ENCODE measurements at regions not wholly inside any gene's neighbourhood (a gene's known extent, or its start where the extent isn't known, plus 50 kb on each side); places are given as distances from the start of the nearest gene placed in this dataset.

DNA sequence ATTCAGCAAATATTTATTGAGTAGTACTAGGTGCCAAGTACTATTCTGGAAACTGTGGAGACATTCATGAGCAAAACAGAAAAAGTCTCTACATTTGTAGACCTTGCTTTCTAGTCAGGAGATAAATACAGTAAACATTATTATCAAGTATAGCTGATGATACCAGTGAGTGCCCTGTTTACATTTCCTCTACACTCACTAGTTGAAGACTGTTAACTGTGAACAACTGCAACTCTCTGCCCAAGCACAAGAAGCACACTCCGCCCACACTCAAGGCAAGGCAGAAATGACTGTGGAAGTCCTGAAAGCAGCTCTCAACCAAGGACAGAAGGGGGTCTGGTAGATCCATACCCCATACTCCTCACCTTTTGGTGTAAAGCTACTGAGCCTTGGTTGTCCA, 837.0 kb downstream of the DIAPH3 start:
- no peak for DNase-seq (ENCODE audit: low read depth in 1 of 2, low spot score in 1 of 2)
- no peaks in the 10 kb centered on the region for H3K9me3 ChIP-seq (ENCODE audit: low read depth)
- no peaks in the 10 kb centered on the region for H3K4me1 ChIP-seq (ENCODE audit: low read depth)
- no peaks in the 10 kb centered on the region for H3K36me3 ChIP-seq
- H3K4me3 ChIP-seq, result no peak overlapping the region
- no peak overlapping the region for H3K27ac ChIP-seq
- TF ChIP-seq, protein P1, sequence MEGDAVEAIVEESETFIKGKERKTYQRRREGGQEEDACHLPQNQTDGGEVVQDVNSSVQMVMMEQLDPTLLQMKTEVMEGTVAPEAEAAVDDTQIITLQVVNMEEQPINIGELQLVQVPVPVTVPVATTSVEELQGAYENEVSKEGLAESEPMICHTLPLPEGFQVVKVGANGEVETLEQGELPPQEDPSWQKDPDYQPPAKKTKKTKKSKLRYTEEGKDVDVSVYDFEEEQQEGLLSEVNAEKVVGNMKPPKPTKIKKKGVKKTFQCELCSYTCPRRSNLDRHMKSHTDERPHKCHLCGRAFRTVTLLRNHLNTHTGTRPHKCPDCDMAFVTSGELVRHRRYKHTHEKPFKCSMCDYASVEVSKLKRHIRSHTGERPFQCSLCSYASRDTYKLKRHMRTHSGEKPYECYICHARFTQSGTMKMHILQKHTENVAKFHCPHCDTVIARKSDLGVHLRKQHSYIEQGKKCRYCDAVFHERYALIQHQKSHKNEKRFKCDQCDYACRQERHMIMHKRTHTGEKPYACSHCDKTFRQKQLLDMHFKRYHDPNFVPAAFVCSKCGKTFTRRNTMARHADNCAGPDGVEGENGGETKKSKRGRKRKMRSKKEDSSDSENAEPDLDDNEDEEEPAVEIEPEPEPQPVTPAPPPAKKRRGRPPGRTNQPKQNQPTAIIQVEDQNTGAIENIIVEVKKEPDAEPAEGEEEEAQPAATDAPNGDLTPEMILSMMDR (IDR thresholded peaks at IDR 0.05; ENCODE audit: low read depth, low read length), result no peak
- H3K27me3 ChIP-seq, result no peaks in the 10 kb centered on the region

DNA sequence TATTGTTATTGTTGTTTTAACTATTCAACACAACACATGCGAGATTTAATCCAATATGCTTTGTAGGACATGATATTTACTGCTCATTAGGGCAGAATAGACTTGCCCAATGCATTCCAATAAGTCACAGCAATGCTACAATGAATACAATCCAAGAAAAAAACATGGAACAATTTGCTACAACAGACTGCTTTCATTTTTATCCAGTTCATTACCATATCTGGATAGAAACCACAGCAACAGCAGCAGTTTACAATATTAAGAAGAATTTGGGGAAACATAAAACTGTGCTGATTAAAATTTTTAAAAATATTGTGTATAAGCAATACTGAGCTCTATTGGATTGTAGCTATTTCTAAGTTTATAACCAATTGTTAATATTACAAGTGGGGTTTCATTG, 833.0 kb downstream of the DIAPH3 start:
- Histone ChIP-seq H3K36me3 (no peaks in the 10 kb centered on the region), H3K27me3 (no peaks in the 10 kb centered on the region), H3K27ac (no peak overlapping the region), H3K9me3 (ENCODE audit: low read depth) (no peaks in the 10 kb centered on the region), H3K4me3 (no peak overlapping the region), H3K4me1 (ENCODE audit: low read depth) (no peaks in the 10 kb centered on the region)
- DNase-seq (ENCODE audit: low read depth in 1 of 2, low spot score in 1 of 2), result no peak
- TF ChIP-seq, protein P1 (IDR thresholded peaks at IDR 0.05; ENCODE audit: low read depth, low read length), result no peak

DNA sequence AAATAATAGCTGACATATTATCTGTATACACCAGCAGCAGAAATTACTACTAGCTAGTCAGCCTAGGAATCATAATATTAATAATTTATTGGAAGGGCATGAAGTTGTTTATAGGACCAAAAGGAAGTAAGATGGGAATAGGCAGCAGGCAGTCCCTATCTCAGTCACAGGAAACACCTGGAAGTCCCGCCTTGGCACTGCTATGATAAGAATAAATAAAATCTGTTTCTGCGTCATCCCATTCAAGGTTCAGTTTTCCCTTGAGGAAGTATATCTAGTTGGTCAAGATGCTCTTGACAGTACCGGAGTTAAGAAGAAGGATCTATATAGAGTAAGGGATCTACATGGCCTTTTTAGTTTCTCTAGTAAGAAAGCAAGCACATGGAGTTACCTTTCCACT, 830.8 kb downstream of the DIAPH3 start:
- no peaks in the 10 kb centered on the region for H3K36me3 ChIP-seq
- no peak for DNase-seq (ENCODE audit: low read depth in 1 of 2, low spot score in 1 of 2)

DNA sequence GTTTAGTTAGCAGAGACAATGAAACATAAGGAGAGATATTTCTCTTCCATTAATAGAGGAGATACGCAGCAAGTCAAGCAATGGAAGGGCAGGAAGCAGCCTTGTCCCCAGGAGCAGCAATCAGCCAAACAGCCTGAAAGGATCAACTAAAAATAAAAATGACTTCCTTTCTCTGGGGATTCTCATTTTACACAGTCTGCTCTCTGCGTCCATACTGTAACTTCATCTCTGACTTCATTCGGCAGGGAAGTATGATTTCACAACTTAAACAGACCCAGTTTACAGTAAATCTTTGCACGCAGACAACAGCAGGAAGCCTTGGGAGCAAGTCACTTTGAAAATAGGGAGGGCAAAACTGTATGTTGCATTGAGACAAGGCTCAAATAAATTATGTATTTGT, 826.7 kb downstream of the DIAPH3 start:
- TF ChIP-seq, protein P1 (IDR thresholded peaks at IDR 0.05; ENCODE audit: low read depth, low read length), result no peak
- peaks cover 5% of the 10 kb centered on the region for H3K4me1 ChIP-seq (ENCODE audit: low read depth)
- peak overlapping the region; percentile 18 for H3K27ac ChIP-seq
- no peaks in the 10 kb centered on the region for H3K9me3 ChIP-seq (ENCODE audit: low read depth)
- peak in 1 of 2 donors; percentile 63 for DNase-seq (ENCODE audit: low read depth in 1 of 2, low spot score in 1 of 2)
- no peaks in the 10 kb centered on the region for H3K27me3 ChIP-seq
- H3K4me3 ChIP-seq, result no peak overlapping the region
- no peaks in the 10 kb centered on the region for H3K36me3 ChIP-seq

More for the DNA sequence above, 830.8 kb downstream of the DIAPH3 start:
- no peaks in the 10 kb centered on the region for H3K27me3 ChIP-seq
- H3K4me3 ChIP-seq, result no peak overlapping the region
- TF ChIP-seq, protein P1 (IDR thresholded peaks at IDR 0.05; ENCODE audit: low read depth, low read length), result no peak
- no peaks in the 10 kb centered on the region for H3K9me3 ChIP-seq (ENCODE audit: low read depth)
- no peaks in the 10 kb centered on the region for H3K4me1 ChIP-seq (ENCODE audit: low read depth)
- no peak overlapping the region for H3K27ac ChIP-seq

DNA sequence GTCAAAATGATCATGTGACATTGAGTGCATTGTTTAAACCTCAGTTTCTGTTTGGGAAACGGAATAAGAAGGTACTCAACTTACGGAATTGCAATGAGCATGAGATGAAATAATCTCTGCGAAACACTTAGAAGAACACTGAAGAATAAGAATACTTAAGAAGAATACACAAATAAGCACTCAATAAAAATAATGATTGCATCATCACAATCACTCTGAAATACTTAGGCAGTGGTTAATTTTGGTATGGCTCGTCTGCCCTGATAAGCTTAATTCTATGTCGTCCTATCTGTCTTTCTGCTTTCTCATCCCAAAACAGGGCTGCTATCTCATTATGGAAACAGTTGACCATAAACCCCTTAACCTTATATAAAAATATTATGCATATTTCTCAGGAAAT, 823.6 kb downstream of the DIAPH3 start:
- H3K36me3 ChIP-seq, result no peaks in the 10 kb centered on the region
- no peaks in the 10 kb centered on the region for H3K9me3 ChIP-seq (ENCODE audit: low read depth)
- H3K4me1 ChIP-seq (ENCODE audit: low read depth), result peaks cover 15% of the 10 kb centered on the region
- TF ChIP-seq, protein P1 (IDR thresholded peaks at IDR 0.05; ENCODE audit: low read depth, low read length), result no peak
- no peak overlapping the region for H3K27ac ChIP-seq
- H3K27me3 ChIP-seq, result no peaks in the 10 kb centered on the region
- no peak for DNase-seq (ENCODE audit: low read depth in 1 of 2, low spot score in 1 of 2)
- H3K4me3 ChIP-seq, result no peak overlapping the region

DNA sequence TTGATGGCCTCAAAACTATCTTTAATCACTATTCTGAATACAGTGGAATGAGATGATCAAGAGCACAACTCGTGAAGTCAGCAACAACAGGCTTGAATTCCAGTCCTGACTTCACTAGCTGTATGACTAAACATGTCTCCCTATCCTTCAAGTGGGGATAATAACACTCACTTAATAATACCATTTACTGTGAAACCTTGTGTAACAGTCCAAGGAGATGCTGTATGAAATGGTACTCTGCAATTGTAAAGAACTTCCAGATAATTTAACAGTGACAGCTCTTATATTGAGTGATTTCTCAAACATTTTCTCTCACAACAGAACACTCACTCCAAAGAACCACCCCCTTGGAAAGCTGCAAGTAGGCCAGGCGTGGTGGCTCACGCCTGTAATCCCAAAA, 823.1 kb downstream of the DIAPH3 start:
- Histone ChIP-seq H3K36me3 (no peaks in the 10 kb centered on the region), H3K4me3 (no peak overlapping the region), H3K4me1 (ENCODE audit: low read depth) (peaks cover 15% of the 10 kb centered on the region), H3K27me3 (no peaks in the 10 kb centered on the region), H3K9me3 (ENCODE audit: low read depth) (no peaks in the 10 kb centered on the region), H3K27ac (no peak overlapping the region)
- TF ChIP-seq, protein P1 (IDR thresholded peaks at IDR 0.05; ENCODE audit: low read depth, low read length), result no peak
- DNase-seq (ENCODE audit: low read depth in 1 of 2, low spot score in 1 of 2), result no peak
